Epithelial cell of esophagus (primary cell): ENCODE measurements at regions not wholly inside any gene's neighbourhood (a gene's known extent, or its start where the extent isn't known, plus 50 kb on each side); places are given as distances from the start of the nearest gene placed in this dataset.
"Not testable (repeated sequence)": the region's sequence is repeated elsewhere in the genome, so short reads cannot be mapped to it uniquely, and the experiment has no call there.

Experiments used
- DNase-seq: peaks from one replicate; pipeline ENCODE4 v3.0.0; 2010; ENCODE audit warnings: low read depth
- H3K4me3 ChIP-seq: 2 replicates; pipeline ENCODE4 v1.5.1; 2011; ENCODE audit warnings: mild to moderate bottlenecking, low read length, control low read depth
- TF ChIP-seq, protein P1 (sequence below): IDR thresholded peaks from 2 replicates; pipeline ENCODE4 v1.5.1; 2011; ENCODE audit warnings: low read depth, mild to moderate bottlenecking, low read length, control low read depth, inconsistent platforms; ENCODE audit not compliant: insufficient read depth; ENCODE audit errors: missing control alignments

DNA sequence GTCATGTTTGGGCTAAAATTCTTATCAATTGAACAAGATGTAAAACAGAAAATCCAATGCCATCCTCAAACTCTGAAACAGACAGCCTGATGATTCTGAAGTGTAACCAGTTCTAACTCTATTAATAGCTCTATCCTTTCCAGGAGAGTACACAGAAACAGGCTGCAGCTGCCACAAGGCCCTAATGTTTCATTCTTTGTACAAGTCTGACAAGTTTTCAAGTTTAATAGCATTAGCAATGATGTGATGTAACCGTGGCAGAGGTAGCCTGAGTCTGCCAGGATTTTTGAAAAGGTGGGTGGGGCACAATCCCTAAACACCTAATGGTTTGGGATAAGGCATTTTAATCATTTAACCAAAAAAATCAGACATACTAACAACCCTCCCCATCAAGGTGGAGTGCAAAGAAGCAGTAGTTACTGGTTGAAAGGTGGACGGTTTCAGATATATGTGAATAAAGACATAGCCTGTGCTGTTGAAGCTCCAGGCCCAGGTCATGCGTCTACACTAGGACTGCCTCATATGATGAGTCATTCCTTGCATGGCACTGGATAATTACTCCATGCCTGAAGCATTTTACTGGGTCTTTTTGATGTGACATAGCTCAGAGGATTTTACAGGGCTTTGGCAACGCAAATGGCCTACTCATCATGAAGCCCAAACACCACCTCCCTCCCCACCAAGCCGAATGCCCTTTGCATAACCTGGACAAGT is 145.1 kb upstream of the GRIP1 start:
- peak; percentile 92 for DNase-seq
- H3K4me3 ChIP-seq = no peak overlapping the region
- TF ChIP-seq, protein P1, sequence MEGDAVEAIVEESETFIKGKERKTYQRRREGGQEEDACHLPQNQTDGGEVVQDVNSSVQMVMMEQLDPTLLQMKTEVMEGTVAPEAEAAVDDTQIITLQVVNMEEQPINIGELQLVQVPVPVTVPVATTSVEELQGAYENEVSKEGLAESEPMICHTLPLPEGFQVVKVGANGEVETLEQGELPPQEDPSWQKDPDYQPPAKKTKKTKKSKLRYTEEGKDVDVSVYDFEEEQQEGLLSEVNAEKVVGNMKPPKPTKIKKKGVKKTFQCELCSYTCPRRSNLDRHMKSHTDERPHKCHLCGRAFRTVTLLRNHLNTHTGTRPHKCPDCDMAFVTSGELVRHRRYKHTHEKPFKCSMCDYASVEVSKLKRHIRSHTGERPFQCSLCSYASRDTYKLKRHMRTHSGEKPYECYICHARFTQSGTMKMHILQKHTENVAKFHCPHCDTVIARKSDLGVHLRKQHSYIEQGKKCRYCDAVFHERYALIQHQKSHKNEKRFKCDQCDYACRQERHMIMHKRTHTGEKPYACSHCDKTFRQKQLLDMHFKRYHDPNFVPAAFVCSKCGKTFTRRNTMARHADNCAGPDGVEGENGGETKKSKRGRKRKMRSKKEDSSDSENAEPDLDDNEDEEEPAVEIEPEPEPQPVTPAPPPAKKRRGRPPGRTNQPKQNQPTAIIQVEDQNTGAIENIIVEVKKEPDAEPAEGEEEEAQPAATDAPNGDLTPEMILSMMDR = no peak

DNA sequence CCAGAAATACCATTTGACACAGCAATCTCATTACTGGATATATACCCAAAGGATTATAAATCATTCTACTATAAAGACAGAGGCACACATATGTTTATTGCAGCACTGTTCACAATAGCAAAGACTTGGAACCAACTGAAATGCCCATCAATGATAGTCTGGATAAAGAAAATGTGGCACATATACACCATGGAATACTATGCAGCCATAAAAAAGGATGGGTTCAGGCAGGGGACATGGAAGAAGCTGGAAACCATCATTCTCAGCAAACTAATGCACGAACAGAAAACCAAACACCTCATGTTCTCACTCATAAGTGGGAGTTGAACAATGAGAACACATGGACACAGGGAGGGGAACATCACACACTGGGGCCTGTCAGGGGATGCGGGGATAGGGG is 147.0 kb upstream of the GRIP1 start:
- not testable (repeated sequence) for H3K4me3 ChIP-seq, DNase-seq

DNA sequence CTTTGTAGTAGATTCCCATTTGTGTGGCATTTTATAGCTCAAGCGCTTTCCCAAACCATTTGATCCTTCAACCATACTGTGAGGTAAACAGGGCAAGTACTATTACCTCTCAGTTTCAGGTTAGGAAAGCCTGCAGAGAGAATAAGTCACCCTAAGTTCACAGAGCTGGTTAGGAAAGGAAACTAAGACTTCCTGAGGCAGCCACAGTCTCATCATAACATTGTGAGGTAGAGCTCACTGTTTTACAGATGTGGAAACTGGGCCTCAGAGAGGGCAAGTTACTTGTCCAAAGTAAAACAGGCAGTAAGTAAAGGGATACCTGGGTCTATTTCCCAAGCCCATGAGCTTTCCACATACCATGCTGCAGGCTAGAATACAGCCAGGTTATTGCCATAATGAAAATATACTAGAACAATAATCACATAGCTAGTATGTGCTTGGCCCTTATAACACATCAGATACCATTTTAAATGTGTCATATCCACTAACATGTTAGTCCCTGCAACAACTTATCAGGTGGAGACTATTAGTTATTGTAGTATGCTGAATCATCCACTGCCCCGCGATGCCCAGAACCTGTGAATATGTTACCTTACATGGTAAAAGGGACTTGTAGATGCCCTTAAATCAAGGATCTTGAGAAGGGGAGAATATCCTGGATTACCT is 150.9 kb upstream of the GRIP1 start:
- H3K4me3 ChIP-seq = no peak overlapping the region

DNA sequence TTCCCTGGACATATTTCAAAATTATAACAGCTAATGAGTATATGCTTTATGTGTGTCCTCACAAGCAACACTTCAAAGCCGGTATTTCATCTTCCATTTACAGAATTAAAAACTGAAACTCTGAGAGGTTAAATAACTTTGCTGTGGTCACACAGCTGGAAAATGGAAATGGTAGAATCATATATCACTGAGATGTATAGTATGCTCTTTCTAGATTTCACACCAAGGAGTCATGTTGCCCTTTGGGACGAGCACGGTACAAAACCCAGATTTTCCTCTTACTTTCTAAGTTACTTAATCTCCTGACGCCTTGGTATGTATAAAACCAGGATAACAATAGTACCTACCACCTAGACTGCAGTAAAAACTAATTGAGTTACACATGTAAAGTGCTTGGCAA is 152.6 kb upstream of the GRIP1 start:
- TF ChIP-seq, protein P1 = no peak
- DNase-seq = no peak
- no peak overlapping the region for H3K4me3 ChIP-seq

More for the DNA sequence above, 150.9 kb upstream of the GRIP1 start:
- TF ChIP-seq, protein P1 = no peak
- DNase-seq = peak; percentile 82

DNA sequence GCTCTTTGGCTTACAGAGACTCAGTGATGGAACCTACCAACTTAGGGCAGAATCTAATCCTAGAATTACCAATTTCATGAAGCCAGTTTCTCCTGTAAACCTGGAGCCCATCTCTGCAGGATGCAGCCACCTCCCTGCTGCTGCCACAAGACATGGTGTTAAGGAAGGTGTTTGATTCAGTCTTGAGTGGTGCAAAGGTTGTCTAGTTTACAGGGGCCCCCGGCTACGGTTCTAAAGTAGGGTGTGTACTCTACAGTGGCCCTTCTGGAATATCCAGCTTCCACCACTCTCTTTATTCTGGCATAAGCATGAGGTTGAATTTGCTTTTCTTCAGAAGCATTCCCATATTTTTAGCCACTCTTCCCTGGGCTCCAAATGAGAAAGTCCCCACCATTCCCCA is 154.1 kb upstream of the GRIP1 start:
- no peak overlapping the region for H3K4me3 ChIP-seq
- TF ChIP-seq, protein P1 = no peak
- DNase-seq = no peak

DNA sequence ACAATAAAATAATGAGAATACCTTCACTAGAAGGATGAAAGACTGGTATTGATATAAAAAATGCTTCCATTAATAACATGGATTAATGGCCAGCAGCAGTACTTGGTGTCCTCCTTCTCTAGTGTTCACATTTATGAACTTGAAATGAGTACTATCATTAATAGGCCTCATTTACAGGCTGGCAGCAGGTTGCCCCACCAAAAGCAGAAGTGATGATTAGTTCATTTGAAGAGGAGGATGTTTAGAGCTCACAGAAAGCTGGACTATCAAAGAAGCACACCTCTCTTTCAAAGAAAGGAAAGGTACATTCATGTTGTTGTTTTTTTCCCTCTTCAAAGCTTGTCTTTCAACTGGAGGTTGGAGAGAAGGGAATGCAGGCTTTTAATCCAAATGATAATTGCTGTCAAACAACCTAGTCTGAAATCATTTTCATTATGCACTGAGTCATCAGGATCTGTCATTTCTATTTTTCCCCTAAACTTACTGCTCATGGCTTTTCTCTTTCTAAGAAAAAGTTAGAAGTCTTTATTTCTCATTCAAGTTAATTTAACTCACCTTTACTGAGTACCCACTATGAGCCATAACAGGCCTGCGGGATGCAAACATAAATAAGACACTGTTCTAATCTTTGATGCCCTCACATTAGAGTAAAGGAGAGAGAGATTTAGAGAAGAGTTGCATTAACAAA is 157.9 kb upstream of the GRIP1 start:
- TF ChIP-seq, protein P1 = no peak
- no peak for DNase-seq
- no peak overlapping the region for H3K4me3 ChIP-seq

DNA sequence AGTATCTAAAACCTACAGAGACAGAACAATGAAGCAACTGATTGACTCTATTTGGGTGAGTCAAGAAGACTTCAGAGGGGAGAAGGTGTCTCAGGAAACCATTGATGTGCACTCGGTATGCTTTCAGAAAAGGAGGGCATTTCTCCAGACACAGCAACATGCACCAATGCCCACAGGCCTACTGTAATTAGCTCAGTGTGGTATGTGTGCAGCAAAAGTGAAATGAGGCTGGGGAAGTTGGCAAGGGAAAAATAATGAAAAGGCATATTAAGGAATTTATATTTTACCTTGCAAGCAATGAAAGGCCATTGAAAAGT is 158.4 kb upstream of the GRIP1 start:
- H3K4me3 ChIP-seq = no peak overlapping the region
- TF ChIP-seq, protein P1 = no peak
- no peak for DNase-seq
